GM21390 (cell line): ENCODE measurements at regions not wholly inside any gene's neighbourhood (a gene's known extent, or its start where the extent isn't known, plus 50 kb on each side); places are given as distances from the start of the nearest gene placed in this dataset.
"Not testable (repeated sequence)": the region's sequence is repeated elsewhere in the genome, so short reads cannot be mapped to it uniquely, and the experiment has no call there.

ENCODE experiments used
- ATAC-seq: cut with Tn5 transposase; IDR thresholded peaks from one replicate; pipeline ENCODE4 v1.9.1; 2021; ENCODE audit not compliant: unreplicated experiment

DNA sequence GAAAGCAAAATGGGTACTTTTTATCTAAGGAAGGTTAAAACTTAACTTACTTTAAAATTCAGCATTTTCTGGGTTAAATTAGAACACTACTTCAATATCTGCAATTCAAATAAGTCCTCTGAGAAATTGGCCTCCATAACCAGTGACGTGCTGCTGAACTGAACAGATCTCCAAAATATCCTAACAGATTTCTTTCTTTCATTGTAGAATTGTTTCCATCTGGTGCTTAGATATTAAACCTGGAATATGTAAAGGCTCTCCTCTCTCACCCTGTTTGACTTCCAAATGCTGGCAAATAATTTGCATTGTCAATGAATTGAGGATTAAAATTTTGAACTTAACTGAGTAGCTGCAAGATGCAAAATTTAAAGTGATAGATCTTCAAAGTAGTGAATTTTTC is 316.9 kb upstream of the CXADR start:
- ATAC-seq: no peak

DNA sequence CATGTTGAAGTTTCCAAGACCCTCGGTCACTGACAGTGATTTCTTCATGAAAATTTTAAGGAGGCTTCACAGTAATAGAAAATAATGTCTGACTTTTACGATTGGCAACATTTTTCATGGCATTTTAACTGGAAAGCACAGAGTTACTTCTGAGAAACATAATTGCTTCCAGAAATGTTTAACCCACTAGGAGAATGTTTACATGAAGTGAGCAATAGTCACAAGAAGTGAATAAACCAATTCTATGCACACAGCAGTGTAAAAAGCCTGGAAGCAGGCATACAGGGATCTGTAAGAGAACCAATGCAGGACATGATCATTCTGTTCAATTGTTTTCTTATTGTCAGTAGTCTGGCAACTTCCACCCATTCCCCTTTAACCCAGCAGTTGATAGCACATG is 316.2 kb upstream of the CXADR start:
- ATAC-seq: no peak

DNA sequence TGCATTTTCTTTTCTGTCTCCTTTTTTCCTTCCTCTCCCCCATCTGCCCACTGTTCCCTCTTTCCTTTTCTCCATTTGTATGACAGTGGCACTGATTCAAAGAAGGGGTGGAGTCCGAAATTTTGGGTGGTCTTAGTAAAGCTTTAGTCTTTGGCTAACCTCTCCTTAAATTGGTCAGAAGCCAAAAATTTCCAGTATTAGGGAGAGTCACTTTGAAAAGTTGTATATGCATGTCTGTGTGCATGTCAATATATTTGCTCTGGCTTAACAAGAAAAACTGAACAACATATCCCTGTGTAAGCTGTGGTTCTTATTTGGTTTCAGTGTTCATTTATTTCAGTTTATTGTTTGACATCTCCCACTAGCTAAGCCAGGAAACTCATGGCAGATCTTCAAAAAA is 314.8 kb upstream of the CXADR start:
- ATAC-seq: no peak

DNA sequence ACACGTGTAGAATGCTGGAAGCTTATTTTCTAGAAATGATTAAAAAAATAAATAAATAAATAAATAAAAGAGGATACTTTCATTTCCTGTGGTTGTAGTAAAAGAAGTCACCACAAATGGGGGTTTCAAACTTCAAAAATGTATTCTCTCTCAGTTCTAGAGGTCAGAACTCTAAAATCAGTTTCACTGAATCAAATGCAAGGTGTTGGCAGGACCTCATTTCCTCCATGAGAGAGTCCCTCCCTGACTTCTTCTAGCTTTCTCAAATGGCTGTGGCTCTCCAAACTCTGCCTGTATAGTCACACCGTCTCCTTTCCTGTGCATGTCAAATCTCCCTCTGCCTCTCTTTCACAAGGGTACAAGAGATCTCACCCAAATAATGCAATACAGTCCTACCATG is 312.6 kb upstream of the CXADR start:
- no peak for ATAC-seq

DNA sequence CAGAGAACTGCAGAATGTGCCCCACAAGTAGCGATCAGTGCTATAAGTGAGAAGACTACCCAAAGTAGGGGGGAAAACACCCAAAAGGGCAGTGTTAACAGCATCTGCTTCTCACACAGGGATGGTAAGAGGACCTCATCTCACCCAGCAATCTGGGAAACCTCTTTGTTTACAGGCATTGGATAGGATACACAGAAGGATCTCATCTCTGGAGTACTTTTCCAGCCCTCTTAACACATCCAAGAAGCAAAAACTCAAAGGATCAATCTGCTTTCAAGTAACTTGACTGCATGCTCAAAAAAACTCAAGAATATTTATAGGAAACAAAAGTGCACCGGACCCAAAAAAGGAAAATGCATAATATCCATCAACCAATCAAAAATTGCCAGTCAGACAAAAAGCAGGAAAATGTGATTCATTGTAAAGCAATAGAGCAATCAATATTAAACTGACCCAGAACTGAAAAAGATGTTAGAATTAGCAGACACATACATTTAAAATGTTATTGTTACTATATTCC is 311.0 kb upstream of the CXADR start:
- no peak for ATAC-seq

DNA sequence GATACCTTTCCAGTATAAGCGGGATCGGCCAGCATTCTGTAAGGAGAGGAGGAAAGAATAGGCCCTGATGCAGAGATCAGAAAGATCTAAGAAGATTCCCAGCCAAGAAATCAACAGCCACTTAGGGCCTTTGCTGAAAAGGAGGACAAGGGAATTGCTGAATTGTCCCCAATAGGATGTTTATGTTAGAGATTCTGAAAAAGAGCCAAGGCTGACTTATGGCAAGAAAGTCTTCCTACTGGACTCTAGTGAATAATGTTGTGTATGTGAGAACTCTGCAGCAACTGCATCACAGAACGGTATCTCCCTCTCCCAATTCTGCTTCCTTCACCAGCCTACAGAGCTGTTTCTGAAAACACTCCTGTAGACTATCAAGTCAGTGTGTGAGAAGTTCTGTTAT is 298.0 kb upstream of the CXADR start:
- no peak for ATAC-seq

DNA sequence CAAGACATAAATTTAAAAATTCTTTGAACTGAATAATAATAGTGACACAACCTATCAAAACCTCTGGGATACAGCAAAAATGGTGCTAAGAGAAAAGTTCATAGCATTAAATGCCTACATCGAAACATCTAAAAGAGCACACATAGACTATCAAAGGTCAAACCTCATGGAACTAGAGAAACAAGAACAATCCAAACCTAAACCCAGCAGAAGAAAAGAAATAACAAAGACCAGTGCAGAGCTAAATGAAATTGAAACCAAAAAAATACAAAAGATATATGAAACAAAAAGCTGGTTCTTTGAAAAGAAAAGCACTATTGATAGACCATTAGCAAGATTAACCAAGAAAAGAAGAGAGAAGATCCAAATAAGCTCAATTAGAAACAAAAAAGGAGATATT is 293.8 kb upstream of the CXADR start:
- ATAC-seq: not testable (repeated sequence)

DNA sequence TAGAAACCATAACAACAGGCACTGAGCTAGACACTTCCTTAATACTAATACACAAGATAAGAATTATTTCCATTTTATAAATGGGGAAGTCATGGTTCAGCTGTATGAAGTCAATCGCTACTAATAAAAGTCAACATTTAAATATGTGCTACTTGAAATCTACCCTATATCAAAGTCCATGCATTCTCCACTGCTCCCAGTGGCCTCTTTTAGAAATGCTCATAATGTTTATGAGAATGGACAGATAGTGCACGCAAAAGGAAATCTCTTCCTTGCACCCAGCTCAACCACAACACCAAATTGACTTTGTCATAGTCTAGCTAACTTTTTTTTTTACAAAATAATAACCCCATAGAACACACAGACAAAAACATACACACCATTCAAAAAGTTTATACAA is 281.7 kb upstream of the CXADR start:
- ATAC-seq: no peak

DNA sequence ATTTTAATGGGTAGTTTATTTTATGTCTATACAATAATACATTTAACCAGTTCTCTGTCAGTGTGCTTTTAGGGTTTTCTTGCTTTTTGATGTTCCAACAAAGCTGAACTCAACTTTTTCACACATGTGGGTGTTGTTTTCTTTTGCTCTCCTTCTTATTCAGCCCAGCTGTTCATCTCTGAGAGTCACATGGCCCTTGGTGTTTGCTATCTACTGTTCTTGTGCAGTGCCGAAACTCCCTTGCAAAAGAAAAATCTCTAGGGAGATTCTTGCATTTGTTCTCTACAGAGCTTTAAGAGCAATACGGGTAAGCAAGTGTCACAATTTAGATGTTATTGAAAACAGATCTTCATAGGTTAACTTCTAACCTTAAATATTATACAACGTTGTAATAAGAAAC is 281.1 kb upstream of the CXADR start:
- no peak for ATAC-seq

DNA sequence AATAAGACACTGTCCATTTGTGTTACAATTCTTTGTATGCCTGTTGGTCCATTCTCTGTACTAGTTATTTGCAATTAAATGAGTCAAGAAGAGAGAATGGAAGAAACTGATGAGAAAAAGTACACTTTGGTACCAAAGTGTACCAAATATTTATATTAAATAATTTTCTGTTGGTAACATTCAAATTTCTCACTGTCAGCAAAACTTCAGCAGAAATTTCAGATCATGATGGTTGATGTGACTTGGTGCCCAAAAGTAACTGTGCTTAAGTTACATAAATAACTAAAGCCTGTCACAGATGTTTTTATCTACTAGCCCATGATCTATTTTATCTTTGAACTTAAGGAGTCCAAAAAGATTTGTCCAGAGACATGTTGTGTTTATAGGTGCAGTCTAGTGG is 274.4 kb upstream of the CXADR start:
- no peak for ATAC-seq

DNA sequence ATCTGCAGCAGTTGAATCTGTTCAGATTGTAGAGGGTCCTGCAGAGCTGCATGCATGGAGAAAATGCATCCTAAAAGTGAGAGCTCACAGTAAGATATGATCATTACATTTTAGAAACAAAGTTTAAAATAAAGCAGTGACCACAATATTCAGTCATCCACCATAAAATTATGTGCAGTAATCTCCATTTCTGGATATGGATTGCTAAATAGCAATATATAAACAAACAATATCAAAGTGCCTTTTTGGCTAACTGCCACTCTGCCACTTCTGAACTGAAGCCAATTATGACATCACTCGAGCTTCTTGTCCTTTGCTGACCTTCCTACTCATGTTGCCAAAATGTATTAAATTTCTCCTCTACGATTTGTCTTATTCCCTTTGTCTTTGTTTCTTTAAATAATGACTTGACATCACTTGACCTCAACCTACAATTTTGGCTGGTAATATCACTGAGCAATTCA is 262.0 kb upstream of the CXADR start:
- no peak for ATAC-seq

DNA sequence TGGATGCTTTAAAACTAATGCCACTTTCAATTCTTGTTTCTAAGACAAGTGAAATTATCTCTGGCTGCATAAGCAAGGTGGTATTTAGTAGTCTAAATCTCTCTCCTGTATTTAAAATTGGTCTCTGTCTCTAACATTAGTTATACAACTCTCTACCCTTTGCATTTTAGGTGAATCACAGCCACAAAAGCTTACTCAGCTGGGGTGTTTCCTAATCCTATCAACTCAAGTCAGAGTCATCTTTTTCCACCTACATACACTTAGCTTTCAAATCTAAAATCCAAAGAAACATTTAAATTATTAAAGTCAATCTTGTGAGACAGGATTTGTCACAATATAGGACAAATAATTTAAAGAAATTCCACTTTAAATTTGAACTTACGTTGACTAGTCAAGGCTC is 255.1 kb upstream of the CXADR start:
- ATAC-seq: no peak

DNA sequence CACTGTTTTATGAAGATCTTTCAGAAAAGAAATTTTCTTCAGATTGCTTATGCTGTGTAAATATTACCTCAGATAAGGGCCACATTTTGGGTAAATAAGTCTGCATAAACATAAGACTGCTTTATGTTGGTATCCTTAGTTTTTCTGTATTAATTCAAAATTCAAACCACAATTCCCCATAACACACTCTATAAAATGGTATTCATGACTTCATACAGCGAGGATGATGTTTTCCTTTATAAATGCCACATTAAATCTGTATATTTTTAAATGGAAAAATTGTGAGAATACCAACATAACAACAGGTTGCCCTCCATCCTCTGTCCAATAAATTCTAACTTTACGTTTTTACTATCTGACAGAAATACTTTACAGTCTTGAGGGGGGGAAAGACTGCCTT is 248.7 kb upstream of the CXADR start:
- no peak for ATAC-seq

DNA sequence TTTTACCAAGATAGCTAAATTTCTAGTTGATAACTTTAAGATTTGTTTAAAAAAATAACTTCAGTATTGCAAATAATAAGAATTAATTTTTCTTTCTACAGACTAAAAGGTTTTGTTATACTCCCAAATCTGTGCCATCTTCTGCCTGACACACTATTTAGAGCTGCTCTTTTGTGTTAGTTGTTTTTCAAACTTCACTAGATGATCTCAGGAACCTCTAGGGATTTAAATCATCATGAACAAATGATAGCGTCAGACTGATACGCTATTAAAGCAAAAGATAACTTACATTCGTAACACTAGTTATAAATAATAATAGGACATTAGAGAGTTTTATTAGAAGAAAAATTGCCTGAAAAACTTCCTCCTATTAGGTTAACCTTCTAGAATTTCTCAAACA is 243.1 kb upstream of the CXADR start:
- no peak for ATAC-seq

DNA sequence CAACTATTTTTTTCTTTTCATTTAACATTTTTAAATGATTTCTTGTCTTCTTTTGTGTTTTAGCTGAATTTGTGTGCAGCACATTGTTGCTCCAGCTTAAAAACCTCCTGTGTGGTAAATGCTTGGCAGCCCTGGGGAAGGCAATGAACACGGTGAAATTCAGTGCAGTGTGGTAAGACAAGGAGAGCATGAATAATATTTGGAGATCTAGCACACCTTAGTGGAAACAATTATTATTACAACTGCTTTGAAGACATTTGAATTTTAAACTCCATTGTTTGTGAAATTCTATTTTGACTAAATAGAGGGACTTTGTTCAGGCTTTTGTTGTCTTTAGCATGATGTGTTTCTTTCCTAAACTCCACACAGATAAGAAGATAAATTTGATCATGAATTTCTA is 242.6 kb upstream of the CXADR start:
- ATAC-seq: no peak

DNA sequence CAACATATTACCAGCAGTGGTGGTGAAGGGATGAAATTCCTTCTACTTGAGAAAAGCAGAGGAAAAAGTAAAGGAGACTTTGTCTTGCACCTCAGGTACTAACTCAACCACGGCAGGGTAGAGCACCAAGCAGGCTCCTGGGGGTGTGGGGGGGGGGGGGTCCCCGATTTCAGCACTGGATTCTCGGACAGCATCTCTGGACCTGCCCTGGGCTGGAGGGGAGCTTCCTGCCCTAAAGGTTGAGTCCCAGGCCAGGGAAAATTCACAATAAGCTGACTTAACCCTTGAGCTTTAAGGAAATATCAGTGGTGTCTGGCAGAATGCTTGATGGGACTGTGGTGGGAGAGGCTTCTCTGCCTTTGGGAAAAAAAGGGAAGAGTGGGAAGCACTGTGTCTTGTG is 233.2 kb upstream of the CXADR start:
- ATAC-seq: no peak

DNA sequence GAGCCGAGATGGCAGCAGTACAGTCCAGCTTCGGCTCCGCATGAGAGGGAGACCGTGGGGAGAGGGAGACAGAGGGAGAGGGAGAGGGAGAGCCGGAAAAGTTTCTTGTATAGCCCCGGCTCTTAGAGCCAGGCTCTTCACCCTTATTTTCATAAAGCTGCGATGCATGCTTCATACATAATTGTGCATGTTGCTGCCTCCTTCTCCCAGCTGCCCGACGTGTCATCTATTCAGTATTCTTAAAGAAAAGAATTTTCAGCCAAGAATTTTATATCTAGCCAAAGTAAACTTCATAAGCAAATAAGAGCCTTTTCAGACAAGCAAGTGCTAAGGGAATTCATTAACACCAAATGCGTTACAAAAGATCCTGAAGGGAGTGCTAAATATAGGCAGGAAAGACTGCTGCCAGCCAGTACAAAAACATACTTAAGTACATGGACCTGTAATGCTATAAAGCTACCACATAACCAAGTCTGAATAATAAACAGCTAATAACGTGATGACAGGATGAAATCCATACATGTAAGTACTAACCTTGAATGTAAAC is 219.8 kb upstream of the CXADR start:
- ATAC-seq: not testable (repeated sequence)

DNA sequence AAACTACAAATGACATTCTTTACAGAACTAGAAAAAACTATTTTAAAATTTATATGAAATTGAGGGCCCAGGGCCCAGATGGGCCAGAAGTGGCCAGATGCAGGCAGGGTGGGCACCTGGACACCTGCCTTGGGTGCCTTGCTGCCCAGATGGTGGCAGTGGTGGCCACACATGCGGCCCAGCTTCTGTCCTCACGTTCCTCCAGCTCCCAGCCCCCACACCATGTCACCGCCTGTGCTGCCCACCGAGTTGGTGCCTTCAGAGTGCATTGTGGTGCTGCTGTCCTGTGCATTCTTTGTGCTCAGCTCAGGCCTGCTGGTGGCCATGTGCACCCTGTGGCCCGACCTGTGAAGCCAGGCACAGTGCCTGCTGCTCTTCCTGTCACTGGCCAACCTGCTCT is 216.8 kb upstream of the CXADR start:
- ATAC-seq: no peak

DNA sequence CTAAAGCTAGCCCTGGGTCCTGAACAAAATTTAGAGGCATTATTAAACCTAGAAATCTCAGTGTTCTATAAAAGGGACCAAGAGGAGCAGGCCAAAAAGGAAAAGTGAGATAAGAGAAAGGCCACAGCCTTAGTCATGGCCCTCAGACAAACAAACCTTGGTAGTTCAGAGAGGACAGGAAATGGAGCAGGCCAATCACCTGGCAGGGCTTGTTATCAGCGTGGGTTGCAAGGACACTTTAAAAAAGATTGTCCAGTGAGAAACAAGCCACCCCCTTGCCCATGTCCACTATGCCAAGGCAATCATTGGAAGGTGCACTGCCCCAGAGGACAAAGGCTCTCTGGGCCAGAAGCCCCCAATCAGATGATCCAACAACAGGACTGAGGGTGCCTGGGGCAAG is 213.3 kb upstream of the CXADR start:
- not testable (repeated sequence) for ATAC-seq

DNA sequence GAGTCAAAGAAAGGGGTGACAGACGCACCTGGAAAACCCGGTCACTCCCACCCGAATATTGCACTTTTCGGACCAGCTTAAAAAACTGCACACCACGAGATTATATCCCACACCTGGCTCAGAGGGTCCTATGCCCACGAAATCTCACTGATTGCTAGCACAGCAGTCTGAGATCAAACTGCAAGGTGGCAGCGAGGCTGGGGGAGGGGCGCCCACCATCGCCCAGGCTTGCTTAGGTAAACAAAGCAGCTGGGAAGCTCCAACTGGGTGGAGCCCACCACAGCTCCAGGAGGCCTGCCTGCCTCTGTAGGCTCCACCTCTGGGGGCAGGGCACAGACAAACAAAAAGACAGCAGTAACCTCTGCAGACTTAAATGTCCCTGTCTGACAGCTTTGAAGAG is 185.1 kb upstream of the CXADR start:
- not testable (repeated sequence) for ATAC-seq

DNA sequence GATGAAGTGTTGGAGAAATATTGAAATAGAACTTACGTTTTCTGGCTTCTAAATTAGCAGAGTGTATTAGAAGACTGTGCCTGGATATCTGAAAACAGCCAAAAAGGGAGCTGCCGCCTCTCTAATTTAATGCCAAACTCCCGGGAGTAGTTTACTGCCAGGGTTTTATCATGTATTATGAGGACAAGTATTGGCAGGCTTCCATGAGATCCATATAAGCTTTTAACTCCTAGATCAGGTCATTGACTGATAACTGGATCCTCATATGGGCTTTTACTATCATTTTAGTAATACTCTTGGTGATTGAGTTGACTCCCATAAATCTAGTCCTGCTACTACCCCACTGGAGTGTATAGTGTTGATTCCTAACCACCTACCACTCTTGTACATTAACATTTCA is 178.4 kb upstream of the CXADR start:
- ATAC-seq: no peak

DNA sequence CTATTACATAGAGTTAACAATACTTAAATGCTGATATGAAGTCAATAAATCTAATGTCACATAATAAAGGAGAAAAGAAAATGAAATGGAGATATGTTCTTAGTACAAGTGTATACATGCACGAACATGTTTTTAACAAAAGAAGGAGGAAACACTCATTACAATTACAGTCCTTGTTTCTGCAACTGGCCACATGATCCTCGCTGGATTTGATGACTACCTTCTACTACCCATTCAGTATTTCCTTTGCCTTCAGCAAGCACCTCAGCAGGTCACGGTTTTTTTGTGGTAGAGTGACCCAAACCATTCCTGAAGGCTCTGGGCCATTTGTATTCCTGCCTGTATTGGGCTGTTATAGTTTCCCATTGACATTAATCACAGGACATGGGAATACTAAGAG is 172.8 kb upstream of the CXADR start:
- ATAC-seq: no peak

DNA sequence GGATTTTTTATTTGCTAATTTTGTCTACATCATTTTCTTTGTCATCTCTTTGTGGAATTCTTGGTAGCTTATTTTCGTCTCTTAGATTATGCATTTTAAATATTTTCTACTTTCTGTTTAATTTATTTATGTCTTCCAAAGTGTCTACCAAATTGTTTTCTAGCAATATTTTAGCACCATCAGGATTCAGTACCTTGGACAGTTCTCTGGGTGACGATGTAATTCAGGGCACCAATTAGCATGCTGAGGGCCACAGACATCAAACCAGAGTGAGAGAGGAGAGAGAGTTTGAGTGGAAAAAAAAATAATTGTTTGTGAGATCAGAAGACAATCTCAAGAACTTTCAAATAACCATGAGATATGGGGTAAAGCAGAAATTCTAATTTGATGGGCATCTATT is 169.8 kb upstream of the CXADR start:
- ATAC-seq: no peak

DNA sequence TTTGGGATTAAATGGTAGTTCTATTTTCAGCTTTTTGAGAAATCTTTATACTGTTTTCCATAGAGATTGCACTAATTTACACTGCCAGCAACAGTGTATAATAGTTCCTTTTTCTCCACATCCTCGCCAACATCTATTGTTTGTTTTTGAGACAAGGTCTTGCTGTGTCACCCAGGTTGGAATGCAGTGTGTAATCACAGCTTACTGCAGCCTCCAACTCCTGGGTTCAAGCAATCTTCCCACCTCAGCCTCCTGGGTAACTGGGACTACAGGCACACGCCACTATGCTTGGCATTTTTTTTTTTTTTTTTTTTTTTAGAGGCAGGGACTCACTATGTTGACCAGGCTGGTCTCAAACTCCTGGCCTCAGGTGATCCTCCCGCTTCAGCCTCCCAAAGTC is 164.5 kb upstream of the CXADR start:
- ATAC-seq: no peak
